Ectodermal cell (in vitro differentiated cells): ENCODE measurements at regions not wholly inside any gene's neighbourhood (a gene's known extent, or its start where the extent isn't known, plus 50 kb on each side); places are given as distances from the start of the nearest gene placed in this dataset.
"Not testable (repeated sequence)": the region's sequence is repeated elsewhere in the genome, so short reads cannot be mapped to it uniquely, and the experiment has no call there.

Experiments
- H3K27ac ChIP-seq: 2 replicates; pipeline ENCODE4 v1.7.0; 2013; ENCODE audit warnings: mild to moderate bottlenecking, low read depth, low read length; ENCODE audit not compliant: insufficient read depth, poor library complexity, severe bottlenecking
- H3K27me3 ChIP-seq: 2 replicates; pipeline ENCODE4 v1.7.0; 2013; ENCODE audit warnings: mild to moderate bottlenecking, low read length; ENCODE audit not compliant: insufficient read depth, control insufficient read depth, poor library complexity, severe bottlenecking
- H3K36me3 ChIP-seq: one replicate; pipeline ENCODE4 v1.7.0; 2013; ENCODE audit warnings: low read length; ENCODE audit not compliant: control insufficient read depth, insufficient read depth
- H3K4me1 ChIP-seq: one replicate; pipeline ENCODE4 v1.7.0; 2013; ENCODE audit warnings: low read length; ENCODE audit not compliant: control insufficient read depth, insufficient read depth
- H3K4me3 ChIP-seq: 2 replicates; pipeline ENCODE4 v1.7.0; 2013; ENCODE audit warnings: low read depth, low read length, control low read depth; ENCODE audit not compliant: insufficient read depth
- H3K9me3 ChIP-seq: 2 replicates; pipeline ENCODE4 v1.7.0; 2013; ENCODE audit warnings: mild to moderate bottlenecking, low read length, moderate library complexity; ENCODE audit not compliant: control insufficient read depth
- WGBS, 2 experiments: methylation state at CpG; one replicate each; pipeline ENCODE4 v1.1.7; 2013; ENCODE audit warnings: missing lambda C conversion rate in 2 of 2; 5-methylcytosine and 5-hydroxymethylcytosine counted together

GRCh38 chr2:21821672-21822227, 698.0 kb downstream of the TDRD15 start:
- Histone ChIP-seq H3K4me1 (peaks cover 6% of the 10 kb centered on the region), H3K27me3 (no peaks in the 10 kb centered on the region), H3K9me3 (no peaks in the 10 kb centered on the region), H3K36me3 (no peaks in the 10 kb centered on the region), H3K27ac (no peak overlapping the region), H3K4me3 (no peak overlapping the region)
- WGBS, 2 experiments: 33 to 44% methylated on average over 3 to 5 of the region's 6 CpGs

GRCh38 chr2:21822505-21822904, 698.7 kb downstream of the TDRD15 start:
- H3K27ac ChIP-seq: no peak overlapping the region
- no peaks in the 10 kb centered on the region for H3K9me3 ChIP-seq
- H3K36me3 ChIP-seq: no peaks in the 10 kb centered on the region
- H3K4me3 ChIP-seq: no peak overlapping the region
- peaks cover 6% of the 10 kb centered on the region for H3K4me1 ChIP-seq
- H3K27me3 ChIP-seq: no peaks in the 10 kb centered on the region
- 82 to 84% methylated on average over 2 of the region's 2 CpGs for WGBS, 2 experiments

GRCh38 chr2:21833767-21834166, 710.0 kb downstream of the TDRD15 start:
- no peak overlapping the region for H3K4me3 ChIP-seq
- H3K27me3 ChIP-seq: no peaks in the 10 kb centered on the region
- no peak overlapping the region for H3K27ac ChIP-seq
- no peaks in the 10 kb centered on the region for H3K4me1 ChIP-seq
- 87 to 96% methylated on average over 2 of the region's 2 CpGs for WGBS, 2 experiments
- H3K9me3 ChIP-seq: no peaks in the 10 kb centered on the region
- no peaks in the 10 kb centered on the region for H3K36me3 ChIP-seq

GRCh38 chr2:21836261-21836660, 712.5 kb downstream of the TDRD15 start:
- Histone ChIP-seq H3K27ac (no peak overlapping the region), H3K27me3 (no peaks in the 10 kb centered on the region), H3K9me3 (no peaks in the 10 kb centered on the region), H3K36me3 (no peaks in the 10 kb centered on the region), H3K4me1 (no peaks in the 10 kb centered on the region), H3K4me3 (no peak overlapping the region)
- WGBS, 2 experiments: 94 to 98% methylated on average over 3 of the region's 3 CpGs

- WGBS, 2 experiments: 89 to 100% methylated on average over 1 of the region's 1 CpG
- Histone ChIP-seq H3K9me3 (no peaks in the 10 kb centered on the region), H3K27me3 (no peaks in the 10 kb centered on the region), H3K4me1 (no peaks in the 10 kb centered on the region), H3K27ac (no peak overlapping the region), H3K4me3 (no peak overlapping the region), H3K36me3 (no peaks in the 10 kb centered on the region)
Observed at GRCh38 chr2:21836719-21837118, 713.0 kb downstream of the TDRD15 start.

GRCh38 chr2:21837168-21837960, 713.6 kb downstream of the TDRD15 start:
- Histone ChIP-seq H3K27me3 (no peaks in the 10 kb centered on the region), H3K27ac (no peak overlapping the region), H3K4me1 (no peaks in the 10 kb centered on the region), H3K36me3 (no peaks in the 10 kb centered on the region), H3K4me3 (no peak overlapping the region), H3K9me3 (no peaks in the 10 kb centered on the region)
- WGBS, 2 experiments: 89 to 92% methylated on average over 2 of the region's 5 CpGs

- WGBS, 2 experiments: 57% methylated on average over 3 of the region's 3 CpGs
- no peak overlapping the region for H3K4me3 ChIP-seq
Observed at GRCh38 chr2:21841341-21841740, 717.6 kb downstream of the TDRD15 start.

GRCh38 chr2:21850367-21850766, 726.6 kb downstream of the TDRD15 start:
- WGBS, 2 experiments: 93% methylated on average over 7 of the region's 7 CpGs
- not testable (repeated sequence) for H3K9me3 ChIP-seq, H3K27ac ChIP-seq, H3K4me1 ChIP-seq, H3K4me3 ChIP-seq, H3K36me3 ChIP-seq, H3K27me3 ChIP-seq

More at GRCh38 chr2:21841341-21841740, 717.6 kb downstream of the TDRD15 start:
- Histone ChIP-seq H3K9me3 (no peaks in the 10 kb centered on the region), H3K4me1 (no peaks in the 10 kb centered on the region), H3K27me3 (no peaks in the 10 kb centered on the region), H3K27ac (no peak overlapping the region), H3K36me3 (no peaks in the 10 kb centered on the region)

- no peaks in the 10 kb centered on the region for H3K4me1 ChIP-seq
- 94 to 96% methylated on average over 2 to 3 of the region's 3 CpGs for WGBS, 2 experiments
- H3K4me3 ChIP-seq: no peak overlapping the region
- H3K27ac ChIP-seq: no peak overlapping the region
- no peaks in the 10 kb centered on the region for H3K9me3 ChIP-seq
- no peaks in the 10 kb centered on the region for H3K36me3 ChIP-seq
- H3K27me3 ChIP-seq: no peaks in the 10 kb centered on the region
Observed at GRCh38 chr2:21854938-21855337, 731.2 kb downstream of the TDRD15 start.

GRCh38 chr2:21856708-21857107, 732.9 kb downstream of the TDRD15 start:
- H3K9me3 ChIP-seq: no peaks in the 10 kb centered on the region
- no peaks in the 10 kb centered on the region for H3K27me3 ChIP-seq
- WGBS, 2 experiments: 69 to 76% methylated on average over 2 to 3 of the region's 3 CpGs
- H3K4me3 ChIP-seq: no peak overlapping the region
- no peaks in the 10 kb centered on the region for H3K36me3 ChIP-seq
- no peaks in the 10 kb centered on the region for H3K4me1 ChIP-seq
- no peak overlapping the region for H3K27ac ChIP-seq
